Skeletal muscle satellite cell (primary cell): ENCODE measurements at regions not wholly inside any gene's neighbourhood (a gene's known extent, or its start where the extent isn't known, plus 50 kb on each side); places are given as distances from the start of the nearest gene placed in this dataset.

Experiments
- H3K27me3 ChIP-seq: 2 replicates; pipeline ENCODE4 v1.7.0; 2013; ENCODE audit warnings: low read length; ENCODE audit not compliant: control insufficient read depth, insufficient read depth
- H3K36me3 ChIP-seq: 2 replicates; pipeline ENCODE4 v1.7.0; 2013; ENCODE audit warnings: mild to moderate bottlenecking, control low read depth, low read length; ENCODE audit not compliant: insufficient read depth
- H3K4me1 ChIP-seq: 2 replicates; pipeline ENCODE4 v1.7.0; 2013; ENCODE audit warnings: low read length; ENCODE audit not compliant: control insufficient read depth, insufficient read depth
- H3K4me2 ChIP-seq: 2 replicates; pipeline ENCODE4 v1.7.0; 2013; ENCODE audit warnings: mild to moderate bottlenecking, low read length
- H3K4me3 ChIP-seq: 2 replicates; pipeline ENCODE4 v1.7.0; 2013; ENCODE audit warnings: low read length
- H3K9ac ChIP-seq: 2 replicates; pipeline ENCODE4 v1.7.0; 2013; ENCODE audit warnings: mild to moderate bottlenecking, low read depth, low read length, moderate library complexity
- H3K9me3 ChIP-seq: replicated peaks from 2 replicates; pipeline ENCODE4 v1.7.0; 2013; ENCODE audit warnings: mild to moderate bottlenecking, control low read depth, low read length

- no peaks in the 10 kb centered on the region for H3K4me1 ChIP-seq
- H3K4me3 ChIP-seq: no peak overlapping the region
- H3K27me3 ChIP-seq: no peaks in the 10 kb centered on the region
- no peaks in the 10 kb centered on the region for H3K36me3 ChIP-seq
- no peaks in the 10 kb centered on the region for H3K9me3 ChIP-seq
- no peak overlapping the region for H3K9ac ChIP-seq
- H3K4me2 ChIP-seq: no peak overlapping the region
Measured at GRCh38 chr3:117243657-117244056, 534.1 kb downstream of the TUSC7 start.

DNA sequence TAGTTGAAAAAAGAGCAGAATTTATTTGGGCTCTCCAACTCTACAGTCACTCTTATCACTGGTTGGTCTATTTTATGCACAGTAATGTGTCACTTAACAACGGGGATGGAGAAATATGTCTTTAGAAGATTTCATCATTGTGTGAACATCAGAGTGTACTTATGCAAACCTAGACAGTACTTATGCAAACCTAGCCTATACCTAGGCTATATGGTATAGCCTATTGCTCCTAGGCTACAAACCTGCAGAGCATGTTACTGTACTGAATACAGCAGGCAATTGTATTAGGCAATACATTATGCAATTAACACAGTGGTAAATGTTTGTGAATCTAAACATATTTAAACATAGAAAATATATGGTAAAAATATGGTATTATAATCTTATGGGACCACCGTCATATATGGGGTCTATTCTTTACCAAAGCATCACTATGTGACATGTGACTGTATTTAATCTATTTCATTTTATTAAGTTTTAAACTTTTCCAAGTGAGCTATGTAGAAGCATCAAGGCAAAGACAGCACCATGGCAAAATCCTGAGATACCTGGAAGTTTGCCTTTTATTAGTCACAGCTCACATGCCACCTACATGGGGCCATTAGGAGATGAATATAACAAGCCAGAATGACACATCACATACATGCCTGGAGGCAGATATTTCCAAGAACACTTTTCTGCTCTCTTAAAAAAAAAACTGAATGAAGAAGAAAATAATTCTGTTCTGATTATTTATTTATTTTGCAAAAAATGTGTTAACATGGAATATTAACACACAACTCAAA is 537.4 kb downstream of the TUSC7 start:
- no peak overlapping the region for H3K9ac ChIP-seq
- no peaks in the 10 kb centered on the region for H3K27me3 ChIP-seq
- no peak overlapping the region for H3K4me2 ChIP-seq
- no peaks in the 10 kb centered on the region for H3K9me3 ChIP-seq
- no peaks in the 10 kb centered on the region for H3K4me1 ChIP-seq
- no peaks in the 10 kb centered on the region for H3K36me3 ChIP-seq
- no peak overlapping the region for H3K4me3 ChIP-seq

DNA sequence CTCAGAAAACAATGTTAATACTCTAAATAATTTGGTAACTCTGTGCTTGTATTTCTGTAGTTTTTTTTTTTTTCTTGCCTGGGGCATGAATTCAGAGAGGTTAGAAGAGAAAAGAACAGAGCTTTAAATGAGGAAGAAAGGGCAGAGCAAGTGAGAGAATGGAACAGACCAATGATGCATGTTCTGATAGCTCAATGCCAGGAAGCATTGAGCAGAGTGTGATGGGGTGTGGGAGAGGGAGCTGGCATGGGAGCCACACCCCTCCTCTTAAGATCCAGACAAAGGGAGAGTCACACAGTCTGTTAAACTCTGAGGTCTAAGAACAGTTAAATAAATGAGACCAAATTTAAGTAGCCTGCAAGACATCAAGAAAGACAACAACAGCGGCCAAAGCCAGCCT is 538.6 kb downstream of the TUSC7 start:
- H3K4me3 ChIP-seq: no peak overlapping the region
- no peaks in the 10 kb centered on the region for H3K27me3 ChIP-seq
- H3K9ac ChIP-seq: no peak overlapping the region
- H3K4me1 ChIP-seq: no peaks in the 10 kb centered on the region
- no peaks in the 10 kb centered on the region for H3K9me3 ChIP-seq
- H3K4me2 ChIP-seq: no peak overlapping the region
- H3K36me3 ChIP-seq: no peaks in the 10 kb centered on the region

GRCh38 chr3:117252208-117252607 is 542.6 kb downstream of the TUSC7 start:
- H3K4me2 ChIP-seq: no peak overlapping the region
- no peak overlapping the region for H3K4me3 ChIP-seq
- no peaks in the 10 kb centered on the region for H3K9me3 ChIP-seq
- no peaks in the 10 kb centered on the region for H3K36me3 ChIP-seq
- no peaks in the 10 kb centered on the region for H3K27me3 ChIP-seq
- no peaks in the 10 kb centered on the region for H3K4me1 ChIP-seq
- no peak overlapping the region for H3K9ac ChIP-seq

DNA sequence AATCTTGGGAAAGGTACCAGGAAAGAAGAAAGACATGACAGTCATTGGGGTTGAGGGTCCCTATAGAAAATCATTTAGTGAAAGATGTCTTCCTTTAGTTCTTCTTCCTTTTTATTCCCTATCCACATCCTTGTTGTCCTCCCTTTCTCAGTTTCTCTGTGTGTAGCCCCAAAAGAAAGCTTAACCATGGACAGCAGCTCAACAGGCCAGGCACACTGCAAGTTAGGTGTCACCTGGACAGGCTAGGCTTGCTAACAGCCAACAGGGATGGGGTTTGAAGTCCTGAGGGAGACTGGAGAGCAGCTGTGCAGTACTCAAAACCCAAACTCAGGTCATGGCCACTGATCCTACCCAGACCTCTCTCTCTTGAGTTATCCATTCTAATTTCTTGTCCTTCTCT is 543.1 kb downstream of the TUSC7 start:
- Histone ChIP-seq H3K4me3 (no peak overlapping the region), H3K27me3 (no peaks in the 10 kb centered on the region), H3K9ac (no peak overlapping the region), H3K4me2 (no peak overlapping the region), H3K4me1 (no peaks in the 10 kb centered on the region), H3K36me3 (no peaks in the 10 kb centered on the region), H3K9me3 (no peaks in the 10 kb centered on the region)

GRCh38 chr3:117253636-117254035 is 544.1 kb downstream of the TUSC7 start:
- no peak overlapping the region for H3K9ac ChIP-seq
- no peak overlapping the region for H3K4me2 ChIP-seq
- H3K4me3 ChIP-seq: no peak overlapping the region
- H3K36me3 ChIP-seq: no peaks in the 10 kb centered on the region
- H3K4me1 ChIP-seq: no peaks in the 10 kb centered on the region
- H3K27me3 ChIP-seq: no peaks in the 10 kb centered on the region
- no peaks in the 10 kb centered on the region for H3K9me3 ChIP-seq

DNA sequence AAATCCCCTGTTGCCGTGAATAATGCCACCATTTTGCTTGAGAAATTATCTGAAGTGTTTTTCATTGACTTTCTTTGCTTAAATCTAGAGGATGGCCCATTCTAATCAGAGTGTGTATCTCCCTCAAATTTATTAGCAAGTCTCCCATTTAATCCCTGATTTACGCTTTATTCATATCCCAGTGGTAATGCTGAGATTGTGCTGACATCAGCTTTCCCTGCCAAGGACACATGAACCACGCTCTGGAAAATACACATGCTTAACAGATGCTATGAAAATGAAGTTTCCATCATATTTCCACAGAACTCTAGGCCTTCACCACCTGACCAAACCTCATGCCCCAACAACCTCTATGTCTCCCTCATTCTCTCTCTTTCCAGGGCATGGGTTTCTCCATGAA is 545.4 kb downstream of the TUSC7 start:
- Histone ChIP-seq H3K9me3 (no peaks in the 10 kb centered on the region), H3K4me1 (no peaks in the 10 kb centered on the region), H3K9ac (no peak overlapping the region), H3K4me3 (no peak overlapping the region), H3K36me3 (no peaks in the 10 kb centered on the region), H3K4me2 (no peak overlapping the region), H3K27me3 (no peaks in the 10 kb centered on the region)

GRCh38 chr3:117255736-117256135 is 546.2 kb downstream of the TUSC7 start:
- no peaks in the 10 kb centered on the region for H3K9me3 ChIP-seq
- no peaks in the 10 kb centered on the region for H3K36me3 ChIP-seq
- H3K4me3 ChIP-seq: no peak overlapping the region
- no peak overlapping the region for H3K4me2 ChIP-seq
- no peaks in the 10 kb centered on the region for H3K27me3 ChIP-seq
- H3K9ac ChIP-seq: no peak overlapping the region
- H3K4me1 ChIP-seq: no peaks in the 10 kb centered on the region

- Histone ChIP-seq H3K4me3 (no peak overlapping the region), H3K36me3 (no peaks in the 10 kb centered on the region), H3K4me2 (no peak overlapping the region), H3K9me3 (no peaks in the 10 kb centered on the region), H3K27me3 (no peaks in the 10 kb centered on the region), H3K9ac (no peak overlapping the region), H3K4me1 (no peaks in the 10 kb centered on the region)
Measured at GRCh38 chr3:117261983-117262421, 552.4 kb downstream of the TUSC7 start.

DNA sequence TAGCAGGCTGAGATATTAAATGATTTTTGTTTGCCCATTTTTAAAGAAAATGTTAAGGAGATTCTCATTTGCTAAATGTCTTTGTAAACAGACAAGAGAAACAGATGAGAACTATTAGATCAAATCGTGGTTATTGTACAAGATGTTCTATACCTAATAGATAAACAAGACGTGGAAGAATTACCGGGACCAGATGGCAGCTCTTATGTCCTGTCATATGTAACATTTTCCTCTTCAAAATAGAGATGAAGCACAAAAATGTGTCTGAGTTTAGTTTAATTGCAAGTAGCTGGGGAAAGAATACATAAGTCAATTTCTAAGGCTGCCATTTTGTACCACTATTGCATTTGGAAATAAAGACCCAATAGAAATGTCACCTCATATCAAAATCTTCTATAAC is 553.7 kb downstream of the TUSC7 start:
- H3K36me3 ChIP-seq: no peaks in the 10 kb centered on the region
- H3K4me1 ChIP-seq: no peaks in the 10 kb centered on the region
- H3K27me3 ChIP-seq: no peaks in the 10 kb centered on the region
- no peaks in the 10 kb centered on the region for H3K9me3 ChIP-seq
- no peak overlapping the region for H3K9ac ChIP-seq
- no peak overlapping the region for H3K4me2 ChIP-seq
- no peak overlapping the region for H3K4me3 ChIP-seq

GRCh38 chr3:117263745-117264144 is 554.2 kb downstream of the TUSC7 start:
- Histone ChIP-seq H3K9me3 (no peaks in the 10 kb centered on the region), H3K4me2 (no peak overlapping the region), H3K9ac (no peak overlapping the region), H3K4me3 (no peak overlapping the region), H3K27me3 (no peaks in the 10 kb centered on the region), H3K4me1 (no peaks in the 10 kb centered on the region), H3K36me3 (no peaks in the 10 kb centered on the region)

DNA sequence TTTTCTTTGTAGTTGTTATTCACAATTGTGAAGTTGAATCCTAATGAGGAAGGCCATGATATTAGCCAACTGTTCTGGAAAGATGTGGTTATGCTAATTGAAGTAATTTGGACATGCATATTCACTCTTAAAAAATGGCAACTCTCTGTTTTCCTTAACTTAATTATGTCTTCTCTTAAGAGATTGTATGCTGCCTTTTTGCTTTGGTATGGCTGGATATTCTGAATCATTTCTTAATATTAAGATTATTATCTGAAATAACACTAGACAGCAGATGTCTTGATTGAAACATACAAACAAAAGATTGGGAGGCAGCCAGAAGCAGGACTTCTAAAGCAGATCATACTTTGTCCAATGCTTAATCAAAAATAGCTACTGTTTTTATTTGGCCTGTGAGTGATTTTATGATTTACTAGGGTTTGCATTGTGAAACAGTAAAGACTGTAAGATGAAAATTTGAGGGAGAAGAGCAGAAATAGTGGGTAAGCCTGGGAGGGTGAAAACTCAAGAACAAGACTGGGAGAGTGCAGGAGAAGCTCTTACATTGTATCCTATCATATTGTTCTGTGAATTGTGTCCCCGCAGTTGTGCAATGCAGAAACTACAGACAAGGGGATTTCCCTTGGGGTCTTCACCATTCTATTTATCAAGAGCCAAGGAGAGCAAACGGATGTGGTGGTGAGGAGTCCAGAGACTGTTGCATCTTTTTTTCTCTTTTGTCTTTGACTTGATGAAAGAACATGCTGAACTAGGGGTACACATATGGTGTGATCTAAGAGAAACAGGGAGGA is 554.8 kb downstream of the TUSC7 start:
- Histone ChIP-seq H3K27me3 (no peaks in the 10 kb centered on the region), H3K4me2 (no peak overlapping the region), H3K4me1 (no peaks in the 10 kb centered on the region), H3K9me3 (no peaks in the 10 kb centered on the region), H3K4me3 (no peak overlapping the region), H3K9ac (no peak overlapping the region), H3K36me3 (no peaks in the 10 kb centered on the region)
